ENCODE measurements at regions not wholly inside any gene's neighbourhood (a gene's known extent, or its start where the extent isn't known, plus 50 kb on each side); places are given as distances from the start of the nearest gene placed in this dataset.
A peak's percentile ranks its signal among the peaks of the same experiment; 100 is the strongest.

DNA sequence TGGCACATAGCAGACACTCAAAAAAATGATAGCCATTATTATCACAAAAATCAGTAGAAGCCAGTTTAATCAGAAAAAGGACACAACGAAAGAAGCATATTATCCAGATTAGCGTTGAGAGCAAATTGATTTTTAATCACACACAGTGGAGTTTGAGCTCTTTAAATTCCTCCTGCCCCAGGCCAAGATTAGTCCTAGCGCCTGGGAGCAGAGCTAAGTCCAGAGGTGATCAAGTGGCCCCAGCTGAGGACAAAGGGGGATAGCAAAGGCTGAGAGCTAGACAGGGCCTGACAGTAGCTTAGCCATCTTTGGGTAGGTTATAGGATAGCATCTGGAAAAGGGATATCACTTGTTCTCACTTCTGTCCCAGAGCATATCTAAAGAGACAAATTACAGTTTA, 133.6 kb downstream of the NXPE2 start:
- DNase-seq, result no peak

- DNase-seq, result no peak
Measured at GRCh38 chr11:114812733-114813132, 134.4 kb downstream of the NXPE2 start.

DNA sequence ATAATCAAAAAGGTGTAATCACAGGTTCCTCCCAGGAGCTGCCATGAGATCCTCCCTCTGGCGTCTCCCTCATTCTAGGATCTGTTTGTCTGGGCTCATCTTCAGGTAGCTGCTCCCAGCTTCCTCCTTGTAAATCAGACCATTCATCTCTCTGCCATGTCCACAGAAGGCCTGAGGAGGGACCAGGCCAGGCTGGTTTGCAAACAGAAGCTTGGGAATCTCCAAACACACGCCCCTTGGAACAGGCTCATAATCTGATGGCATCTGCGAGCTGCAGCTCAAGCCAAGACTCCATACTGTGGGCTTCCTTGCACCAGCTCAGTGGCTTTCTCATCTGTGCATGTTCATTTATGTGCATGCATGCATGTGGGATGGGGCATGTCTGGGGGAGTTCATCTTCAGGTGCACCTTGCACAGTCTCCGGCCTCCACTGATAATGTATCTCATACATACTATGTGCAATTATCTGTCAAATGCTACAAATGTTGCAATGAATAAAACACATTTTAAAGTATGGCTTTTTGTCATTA, 134.9 kb downstream of the NXPE2 start:
- no peak for DNase-seq

- no peak for DNase-seq
Measured at GRCh38 chr11:114815176-114815575, 136.8 kb downstream of the NXPE2 start.

DNA sequence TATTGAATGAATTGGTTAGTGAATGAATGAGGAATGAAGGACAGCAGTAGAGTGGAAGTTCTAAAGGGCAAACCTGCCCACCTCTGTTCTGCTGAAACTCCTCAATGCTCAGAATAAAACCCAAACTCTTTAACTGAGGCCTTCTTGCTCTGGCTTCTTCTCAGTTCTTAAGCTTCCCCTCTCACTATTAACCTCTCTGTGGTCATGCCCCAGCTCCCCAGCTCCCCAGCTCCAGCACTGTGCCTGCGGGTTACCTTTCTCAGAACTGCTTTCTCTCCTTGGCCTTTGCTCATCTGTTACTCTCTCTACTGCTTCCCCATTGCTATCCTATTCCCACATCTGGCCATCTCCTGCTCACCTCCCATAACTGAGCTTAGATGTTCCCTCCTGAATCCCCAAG, 137.4 kb downstream of the NXPE2 start:
- DNase-seq, result no peak

- no peak for DNase-seq
Measured at GRCh38 chr11:114816791-114817190, 138.5 kb downstream of the NXPE2 start.

DNA sequence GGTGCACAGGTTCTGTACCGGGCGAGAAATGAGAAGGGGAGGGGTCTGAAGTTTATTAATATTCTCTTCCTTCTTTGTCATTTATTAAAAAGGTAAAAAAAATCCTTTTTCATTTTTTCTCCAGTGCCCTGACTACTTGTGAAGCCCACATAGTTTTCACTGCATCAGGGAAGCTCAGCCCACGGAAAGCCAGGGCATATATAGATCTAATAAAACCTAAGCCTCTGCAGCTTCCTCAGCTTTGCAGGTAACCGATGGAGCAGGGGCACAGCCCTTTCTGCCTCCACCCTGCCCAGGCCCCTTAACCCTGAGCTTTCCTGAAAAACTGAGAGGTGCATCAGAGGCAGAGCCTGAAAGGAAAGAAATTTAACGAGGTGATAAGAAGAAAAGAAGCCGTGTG, 140.1 kb downstream of the NXPE2 start:
- DNase-seq, result no peak

GRCh38 chr11:114819028-114819427, 140.7 kb downstream of the NXPE2 start:
- DNase-seq, result no peak

GRCh38 chr11:114820621-114821020, 142.3 kb downstream of the NXPE2 start:
- DNase-seq, result no peak

GRCh38 chr11:114821621-114822412, 143.5 kb downstream of the NXPE2 start:
- no peak for DNase-seq

DNA sequence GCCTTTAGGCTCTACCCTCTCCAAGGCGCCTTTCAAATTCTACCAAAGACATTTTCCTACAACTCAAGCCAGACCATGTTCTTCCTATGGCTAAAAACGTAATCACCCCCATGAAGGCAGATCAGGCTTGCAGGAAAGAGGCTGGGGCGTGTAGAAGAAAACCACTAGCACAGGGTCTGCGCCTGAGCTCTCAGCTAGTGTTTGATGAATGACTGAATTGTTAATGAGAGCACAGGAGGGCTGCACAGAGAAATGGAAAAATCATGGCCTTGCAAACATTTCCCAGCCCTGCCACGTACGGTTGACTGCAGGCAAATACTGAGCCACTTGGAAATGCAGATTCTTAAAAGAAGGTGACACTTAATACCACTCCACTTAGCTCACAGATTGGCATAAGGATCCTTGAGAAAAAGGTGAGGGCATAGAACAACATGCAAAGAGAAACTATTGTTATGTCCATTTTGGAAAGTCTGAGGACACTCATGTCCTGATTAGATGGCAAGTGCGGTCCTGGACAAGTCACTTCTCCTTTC, 148.6 kb downstream of the NXPE2 start:
- peak; percentile 45 for DNase-seq

GRCh38 chr11:114827736-114828135, 149.4 kb downstream of the NXPE2 start:
- DNase-seq, result no peak

- DNase-seq, result no peak
Measured at GRCh38 chr11:114832532-114833125, 154.3 kb downstream of the NXPE2 start.

DNA sequence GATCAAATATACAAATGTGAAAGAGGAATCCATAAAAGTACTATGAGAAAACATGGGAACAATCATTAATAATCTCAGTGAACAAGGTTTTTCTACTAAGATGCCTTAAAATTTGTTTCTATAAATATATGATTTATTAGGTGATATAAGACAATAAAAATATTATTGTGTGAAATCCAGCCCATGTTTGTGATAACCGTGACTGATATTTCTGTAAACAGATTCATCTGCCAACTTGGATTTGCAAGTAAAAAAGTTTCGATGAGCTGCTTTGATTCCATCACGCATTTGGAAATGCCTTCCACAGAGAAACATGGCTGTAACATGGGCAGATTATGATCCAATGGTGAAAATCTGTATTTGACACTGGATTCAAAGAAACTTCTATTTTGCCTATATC, 157.8 kb downstream of the NXPE2 start:
- no peak for DNase-seq

DNA sequence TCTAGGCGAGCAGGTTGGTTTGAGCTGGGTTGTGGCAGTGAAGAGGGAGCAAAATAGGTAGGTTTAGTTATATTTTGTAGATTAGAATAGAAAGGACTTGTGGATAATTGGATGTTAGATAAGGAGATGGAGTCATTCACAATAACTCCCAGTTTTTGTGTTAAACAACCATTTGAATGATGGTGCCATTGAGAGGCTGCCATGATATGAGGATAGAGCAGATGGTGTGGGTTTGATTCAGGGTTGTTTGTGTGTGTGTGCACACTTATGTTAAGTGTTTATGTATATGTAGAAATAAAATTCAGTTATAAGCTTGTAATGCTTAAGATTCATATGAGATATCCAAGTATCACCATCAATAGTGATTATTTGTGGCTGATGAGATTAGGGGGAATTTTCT, 166.6 kb downstream of the NXPE2 start:
- no peak for DNase-seq

DNA sequence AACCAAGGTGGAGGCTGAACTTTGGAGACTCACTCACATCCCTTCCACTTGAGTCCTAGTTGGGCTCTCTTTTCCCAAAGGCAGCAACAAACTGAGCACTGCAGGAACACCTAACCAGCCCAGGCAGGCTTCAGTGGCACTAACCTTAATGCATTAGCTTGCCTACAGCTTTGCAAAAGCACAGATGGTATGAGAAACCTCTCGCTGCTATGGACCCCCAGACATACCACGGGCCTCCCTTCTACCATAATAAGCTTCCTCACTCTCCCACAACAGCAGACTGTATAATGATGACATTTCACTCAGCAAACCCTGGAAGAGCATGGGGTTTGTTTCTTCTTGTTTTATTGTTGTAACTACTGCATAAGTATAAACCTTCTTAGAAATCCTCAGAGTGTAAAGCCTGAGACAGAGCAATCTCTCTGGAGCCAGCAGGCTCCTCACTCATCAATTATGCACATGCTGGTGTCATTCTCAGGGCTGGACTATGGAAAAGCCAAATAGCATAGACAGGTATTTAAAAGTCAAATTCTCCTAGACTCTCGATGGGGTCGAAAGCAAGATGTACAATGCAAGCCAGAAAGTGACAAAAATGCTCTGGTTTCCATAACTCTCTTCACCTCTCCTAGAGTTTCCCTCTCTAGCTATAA, 167.6 kb downstream of the NXPE2 start:
- DNase-seq, result peak; percentile 20

DNA sequence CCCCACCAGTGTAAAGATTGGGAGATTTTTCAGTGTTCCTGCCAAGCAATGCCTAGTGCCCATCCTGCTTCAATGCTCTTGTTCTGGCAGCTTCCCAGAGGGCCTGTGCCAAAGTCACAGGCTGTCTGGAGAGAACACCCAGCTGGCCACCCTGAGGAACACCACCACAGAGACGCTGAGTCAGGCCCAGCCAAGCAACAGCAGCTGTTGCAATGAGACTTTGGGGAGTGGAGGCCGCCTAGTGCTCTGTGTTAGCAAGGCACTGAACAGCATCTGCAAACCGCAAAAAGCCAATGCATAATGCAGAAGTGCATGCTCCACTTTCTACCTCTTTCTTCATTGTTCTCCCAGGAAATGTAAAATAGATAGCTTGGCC, 168.1 kb downstream of the NXPE2 start:
- peak; percentile 49 for DNase-seq

DNA sequence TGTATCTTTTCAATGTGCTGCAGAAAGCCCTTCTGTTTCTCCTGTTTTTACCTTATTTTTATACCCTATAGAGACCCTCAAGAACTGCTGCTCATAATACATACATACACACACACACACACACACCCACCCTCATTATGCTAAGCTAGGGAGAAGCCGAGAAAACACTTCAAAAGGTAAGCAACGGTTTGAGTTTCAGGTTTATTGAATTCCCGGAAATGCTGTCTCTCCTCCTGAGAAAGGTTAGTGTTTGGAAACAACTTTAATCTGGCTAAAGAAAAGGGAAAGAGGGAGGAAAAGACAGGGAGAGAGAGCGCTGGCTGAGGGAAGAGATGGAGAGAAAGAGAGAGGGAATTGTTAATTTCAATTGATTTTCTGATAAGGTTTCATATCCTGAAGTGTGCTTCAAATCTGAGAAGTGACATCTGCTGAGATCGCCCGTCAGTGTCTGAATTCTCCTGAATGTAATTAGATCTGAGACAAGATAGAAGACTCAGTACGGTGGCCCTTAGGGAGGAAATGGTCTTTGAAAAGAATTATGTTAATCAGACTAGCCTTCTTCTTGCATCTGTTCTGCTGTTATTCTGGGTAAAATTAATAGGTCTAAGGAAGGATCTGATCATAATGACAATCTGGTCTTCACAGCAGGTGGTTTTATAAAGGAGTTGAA, 169.1 kb downstream of the NXPE2 start:
- peak; percentile 70 for DNase-seq

DNA sequence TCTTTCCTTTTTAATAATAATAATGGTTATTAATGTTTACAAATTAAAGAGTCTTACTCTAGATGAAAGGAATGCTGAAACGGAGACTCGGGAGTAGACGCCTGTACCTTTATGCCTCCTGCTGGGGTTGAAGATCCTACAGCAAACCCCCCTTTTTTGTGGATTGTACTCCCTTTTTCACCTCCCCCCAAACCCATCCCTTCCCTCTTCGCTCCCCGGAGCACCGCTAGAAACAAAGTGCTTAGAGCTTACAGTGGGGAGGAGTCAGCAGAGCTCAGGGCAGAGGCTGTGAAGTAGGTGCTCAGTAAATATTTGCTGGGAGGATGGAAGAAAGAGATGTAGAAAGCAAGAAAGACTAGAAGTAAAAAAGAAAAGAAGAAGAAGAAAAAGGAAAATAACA, 169.7 kb downstream of the NXPE2 start:
- no peak for DNase-seq

- no peak for DNase-seq
Measured at GRCh38 chr11:114857281-114857680, 179.0 kb downstream of the NXPE2 start.

DNA sequence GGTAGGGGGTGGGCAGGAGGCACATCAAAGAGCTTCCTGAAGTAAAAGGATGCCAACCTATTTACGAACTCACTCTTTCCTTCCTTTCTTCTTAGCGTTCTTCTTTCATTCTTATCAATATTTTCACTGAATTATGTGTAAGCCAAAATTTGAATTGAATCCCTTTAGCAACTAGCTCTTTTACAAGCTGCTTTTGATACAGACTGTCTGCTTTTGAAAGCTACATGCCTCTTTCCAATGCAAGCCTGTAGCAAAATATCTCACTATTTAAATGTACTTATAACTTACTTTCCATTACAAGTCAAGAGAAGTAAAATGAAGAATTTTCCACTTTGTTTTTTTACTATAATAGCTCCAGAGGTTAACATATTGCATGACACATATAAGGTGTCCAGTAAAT, 186.6 kb downstream of the NXPE2 start:
- no peak for DNase-seq

GRCh38 chr11:114876234-114876633, 197.9 kb downstream of the NXPE2 start:
- DNase-seq, result peak; percentile 33

- DNase-seq, result peak; percentile 65
Measured at GRCh38 chr11:114877976-114878375, 199.6 kb downstream of the NXPE2 start.

Data from eye (tissue), 1 donor.